ENCODE measurements at regions not wholly inside any gene's neighbourhood (a gene's known extent, or its start where the extent isn't known, plus 50 kb on each side); places are given as distances from the start of the nearest gene placed in this dataset.
"Not testable (repeated sequence)": the region's sequence is repeated elsewhere in the genome, so short reads cannot be mapped to it uniquely, and the experiment has no call there.

DNA sequence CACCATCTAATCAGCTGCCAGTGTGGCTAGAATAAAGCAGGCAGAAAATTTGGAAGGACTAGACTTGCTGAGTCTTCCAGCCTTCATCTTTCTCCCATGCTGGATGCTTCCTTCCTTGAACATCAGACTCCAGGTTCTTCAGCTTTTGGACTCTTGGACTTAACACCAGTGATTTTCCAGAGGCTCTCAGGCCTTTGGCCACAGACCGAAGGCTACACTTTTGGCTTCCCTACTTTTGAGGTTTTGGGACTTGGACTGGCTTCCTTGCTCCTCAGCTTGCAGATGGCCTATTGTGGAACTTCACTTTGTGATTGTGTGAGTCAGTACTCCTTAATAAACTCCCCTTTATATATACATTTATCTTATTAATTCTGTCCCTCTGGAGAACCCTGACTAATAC lies 129.8 kb upstream of the MB21D2 start:
- DNase-seq (ENCODE audit: low spot score): not testable (repeated sequence)

GRCh38 chr3:193048127-193048526 lies 130.5 kb upstream of the MB21D2 start:
- DNase-seq (ENCODE audit: low spot score): no peak

DNA sequence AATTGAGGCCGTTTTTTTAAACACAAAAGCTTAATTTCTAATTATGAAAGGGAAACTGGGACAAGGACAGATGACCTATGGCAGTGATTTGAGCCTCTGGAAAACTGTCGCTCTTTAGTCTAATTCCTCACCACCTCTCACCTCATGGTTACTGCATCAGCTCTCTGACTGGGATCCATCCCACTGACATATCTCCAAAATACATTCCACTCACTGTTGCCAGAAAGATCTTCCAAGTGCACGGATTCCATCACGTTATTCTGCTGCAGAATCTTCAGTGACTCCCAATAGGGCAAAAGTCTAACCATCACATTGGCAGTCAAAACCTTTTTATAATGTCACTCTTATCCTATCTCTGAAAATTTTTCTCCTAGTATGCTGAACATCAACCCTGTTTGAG lies 132.3 kb upstream of the MB21D2 start:
- no peak for DNase-seq (ENCODE audit: low spot score)

DNA sequence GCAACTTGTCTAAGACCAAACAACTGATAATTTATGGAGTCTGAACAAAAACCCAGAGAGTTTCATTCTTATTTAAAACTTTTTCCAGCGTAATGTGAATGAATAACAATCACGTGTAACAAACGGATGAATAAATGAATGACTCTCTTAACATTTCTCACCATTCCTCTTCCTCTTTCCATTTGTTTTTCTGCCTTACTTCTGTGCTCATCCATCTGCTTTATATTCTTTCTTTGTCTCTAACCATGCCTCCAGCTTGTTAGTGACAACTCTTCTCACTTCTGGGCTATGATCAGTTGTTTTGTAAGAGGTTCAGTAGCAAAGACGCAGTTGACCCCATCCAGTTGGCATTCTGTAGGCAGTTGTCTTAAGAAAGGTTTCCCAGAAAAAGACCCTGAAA lies 133.7 kb upstream of the MB21D2 start:
- DNase-seq (ENCODE audit: low spot score): no peak

DNA sequence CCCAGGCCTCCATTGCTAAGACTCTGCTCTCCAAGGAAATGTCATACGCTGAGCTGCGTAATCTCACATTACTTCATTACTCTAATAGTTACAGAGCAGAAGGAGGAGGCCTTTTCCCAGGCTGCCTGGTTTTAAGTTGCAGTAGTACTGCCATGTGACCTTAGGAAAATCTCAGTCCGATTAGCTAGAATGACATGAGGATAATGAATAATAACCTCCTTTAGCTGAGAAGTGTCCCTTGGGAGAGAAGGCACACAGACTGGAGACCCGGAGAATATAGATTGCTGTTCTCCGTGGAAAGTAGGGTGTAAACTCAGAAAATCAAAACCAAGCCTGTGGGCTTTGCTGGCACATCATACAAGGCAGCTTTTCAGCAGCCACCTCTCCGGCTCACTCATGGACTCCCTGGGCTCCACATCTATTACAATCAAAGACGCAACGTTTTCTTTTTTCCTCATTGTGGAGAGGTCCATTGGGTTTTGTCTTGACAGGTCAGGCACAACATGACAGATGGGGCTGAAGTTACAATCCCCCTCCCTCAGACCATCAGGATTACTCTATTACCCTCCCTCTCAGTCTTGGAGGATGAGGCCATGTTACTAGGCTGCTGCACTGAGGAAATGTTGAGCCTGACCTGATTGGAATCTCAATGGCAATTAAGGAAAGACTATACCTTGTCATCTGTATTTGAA lies 134.8 kb upstream of the MB21D2 start:
- no peak for DNase-seq (ENCODE audit: low spot score)

DNA sequence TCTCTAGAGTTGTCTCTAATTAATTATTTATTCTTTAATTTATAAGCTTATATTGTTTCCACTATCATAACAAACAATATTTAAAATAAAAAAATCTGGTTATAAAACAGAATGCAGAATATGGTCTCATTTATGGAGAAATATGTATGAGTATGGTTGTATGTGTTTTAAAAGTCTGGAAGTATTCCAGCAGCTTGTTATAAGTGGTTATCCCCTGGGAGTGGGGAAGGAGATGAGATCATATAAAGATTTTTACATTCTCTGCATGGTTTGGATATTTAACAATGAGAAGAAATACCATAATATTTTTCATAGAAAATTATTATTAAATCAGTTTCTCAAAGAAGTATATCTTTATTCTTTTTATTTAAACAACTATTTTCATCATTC lies 135.4 kb upstream of the MB21D2 start:
- DNase-seq (ENCODE audit: low spot score): no peak

DNA sequence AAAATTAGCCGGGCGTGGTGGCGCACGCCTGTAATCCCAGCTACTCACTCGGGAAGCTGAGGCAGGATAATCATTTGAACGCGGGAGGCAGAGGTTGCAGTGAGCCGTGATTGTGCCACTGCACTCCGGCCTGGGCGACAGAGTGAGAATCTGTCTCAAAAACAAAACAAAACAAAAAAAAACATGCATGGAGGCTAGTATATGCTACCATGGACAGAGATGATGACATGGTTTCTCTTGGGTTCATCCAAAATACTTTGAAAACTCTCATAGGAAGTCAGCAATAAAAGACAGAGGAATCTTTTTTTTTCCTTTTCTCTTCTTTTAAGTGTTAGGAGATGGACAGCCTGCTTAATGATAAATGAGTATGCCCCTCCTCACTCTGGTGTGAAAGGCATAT lies 137.7 kb upstream of the MB21D2 start:
- DNase-seq (ENCODE audit: low spot score): no peak

GRCh38 chr3:193057616-193058015 lies 140.0 kb upstream of the MB21D2 start:
- no peak for DNase-seq (ENCODE audit: low spot score)

GRCh38 chr3:193060748-193061546 lies 143.3 kb upstream of the MB21D2 start:
- no peak for DNase-seq (ENCODE audit: low spot score)

- DNase-seq (ENCODE audit: low spot score): no peak
Observed at GRCh38 chr3:193068365-193068764, 150.7 kb upstream of the MB21D2 start.

GRCh38 chr3:193069732-193070131 lies 152.1 kb upstream of the MB21D2 start:
- not testable (repeated sequence) for DNase-seq (ENCODE audit: low spot score)

DNA sequence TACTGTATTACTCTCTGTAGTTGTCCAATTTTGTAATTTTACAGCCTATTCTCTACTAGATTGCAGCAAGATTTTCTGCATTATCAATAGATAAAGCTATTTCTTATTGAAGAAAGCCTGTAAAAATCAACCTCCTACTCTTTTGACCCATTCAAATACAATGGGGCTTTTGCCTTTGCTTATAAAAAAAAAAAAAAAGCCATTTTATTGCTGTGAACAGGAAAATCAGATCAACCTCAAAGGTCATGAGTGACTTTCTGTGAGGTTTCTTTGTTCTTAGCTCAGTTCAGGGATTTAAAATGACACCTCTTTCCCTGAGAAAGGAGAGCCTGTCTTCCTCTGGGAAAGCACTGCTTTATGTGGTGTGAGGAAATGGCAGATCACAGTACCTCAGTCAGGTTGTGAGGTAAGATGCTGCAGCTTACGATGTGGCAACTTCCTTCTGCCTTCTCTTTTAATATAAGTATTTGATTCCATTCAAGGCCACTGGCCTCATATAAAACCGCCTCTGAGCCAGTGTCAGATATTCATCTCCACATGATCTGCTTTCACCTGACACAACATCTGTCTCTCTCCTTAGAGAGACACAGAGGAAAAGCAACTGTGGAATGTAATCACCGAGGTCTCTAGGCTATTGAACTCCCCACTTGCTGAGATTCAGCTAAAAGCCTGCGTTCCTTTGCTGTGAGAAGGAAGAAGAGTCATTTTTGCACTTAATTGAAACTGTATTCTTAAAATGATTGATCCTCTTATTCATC lies 161.5 kb upstream of the MB21D2 start:
- DNase-seq (ENCODE audit: low spot score): no peak

GRCh38 chr3:193080821-193081365 lies 160.1 kb upstream of the PLAAT1 start:
- DNase-seq (ENCODE audit: low spot score): no peak

DNA sequence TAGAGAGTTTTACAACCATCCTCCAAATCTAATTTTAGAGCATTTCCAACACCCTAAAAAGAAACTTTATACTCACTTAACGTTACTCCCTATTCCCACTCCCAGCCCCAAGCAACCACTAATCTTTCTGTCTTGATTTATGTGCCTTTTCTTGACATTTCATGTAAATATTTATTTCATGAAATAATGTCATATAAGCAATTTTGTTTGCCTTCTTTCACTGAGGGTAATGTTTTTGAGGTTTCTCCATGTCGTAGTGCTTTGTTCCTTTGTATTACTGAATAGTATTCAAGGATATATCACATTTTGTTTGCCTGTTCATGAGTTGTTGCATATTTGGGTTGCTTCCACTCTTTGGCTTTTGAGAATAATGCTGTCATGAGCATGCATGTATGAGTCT lies 155.4 kb upstream of the PLAAT1 start:
- DNase-seq (ENCODE audit: low spot score): no peak

DNA sequence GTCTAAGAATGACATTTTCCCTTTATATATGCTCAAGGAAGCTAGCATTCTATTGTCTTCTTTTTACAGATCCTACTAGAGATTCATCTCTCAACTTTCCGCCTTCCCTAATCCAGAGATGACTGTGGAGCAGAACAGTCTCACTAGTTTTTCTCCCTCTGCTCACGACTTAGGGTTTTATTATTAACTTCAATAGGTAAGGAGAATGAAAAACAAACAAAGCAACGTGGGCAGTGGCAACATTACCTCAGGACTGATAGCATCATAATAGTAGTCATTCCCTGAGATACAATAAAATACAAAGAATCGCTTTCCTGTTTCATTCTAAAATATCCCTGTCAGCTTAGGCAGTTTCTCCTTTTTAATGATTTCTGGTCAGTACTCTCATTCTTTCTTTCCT lies 154.3 kb upstream of the PLAAT1 start:
- no peak for DNase-seq (ENCODE audit: low spot score)

DNA sequence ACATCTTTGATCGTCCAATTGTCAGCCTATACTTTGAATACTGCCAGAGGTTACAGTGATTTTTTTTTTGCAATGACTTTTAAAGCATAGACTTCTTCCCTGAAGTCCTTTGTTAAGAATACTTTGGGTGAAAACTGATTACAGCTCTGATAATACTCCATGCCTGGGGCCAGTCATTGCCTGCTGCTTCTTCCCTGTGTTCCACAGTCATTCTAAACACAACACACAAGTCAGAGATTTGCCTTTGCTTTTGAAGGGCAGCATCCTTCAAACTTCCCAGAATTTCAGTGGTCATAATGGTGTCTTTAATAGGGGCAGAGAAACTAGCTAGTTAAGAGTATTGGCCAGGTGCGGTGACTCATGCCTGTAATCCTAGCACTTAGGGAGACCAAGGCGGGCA lies 153.7 kb upstream of the PLAAT1 start:
- DNase-seq (ENCODE audit: low spot score): no peak

DNA sequence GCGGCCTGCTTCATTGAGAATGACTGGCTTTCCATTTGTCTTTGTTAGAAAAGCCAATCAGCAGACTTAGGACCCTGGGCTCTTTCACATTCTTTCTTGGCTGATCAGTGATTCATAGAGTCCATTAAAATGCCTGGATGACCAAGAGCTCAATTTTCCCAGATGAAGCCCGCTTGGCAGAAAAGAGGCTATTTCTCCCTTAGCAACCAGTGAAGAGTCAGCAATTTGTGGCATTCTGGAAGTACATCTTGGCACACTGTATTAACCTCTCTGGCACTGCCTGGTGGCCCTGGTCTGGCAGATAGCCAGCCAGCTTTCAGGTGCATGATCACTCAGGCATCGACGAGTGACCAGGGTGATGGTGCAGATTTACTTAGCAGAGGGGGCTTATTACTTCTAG lies 145.7 kb upstream of the PLAAT1 start:
- DNase-seq (ENCODE audit: low spot score): no peak

DNA sequence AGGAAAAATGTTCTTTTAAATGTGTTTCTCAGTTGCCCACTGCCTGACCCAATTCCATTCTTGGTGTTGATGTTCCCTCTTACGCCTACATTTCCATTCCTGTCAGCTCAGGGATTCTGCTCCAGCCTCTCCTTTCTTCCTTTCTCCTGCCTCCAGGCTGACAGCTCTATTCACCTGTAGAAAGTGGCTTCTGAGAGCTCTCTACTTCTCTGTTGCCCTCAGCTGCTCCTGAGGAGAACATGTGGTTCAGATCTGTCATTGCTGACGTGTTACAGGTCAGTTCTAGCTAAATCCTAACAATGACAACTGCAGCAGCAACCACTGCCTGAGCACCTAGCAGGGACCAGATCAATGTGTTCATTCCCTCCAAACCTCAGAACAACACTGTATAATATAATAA lies 144.9 kb upstream of the PLAAT1 start:
- DNase-seq (ENCODE audit: low spot score): no peak

- DNase-seq (ENCODE audit: low spot score): no peak
Observed at GRCh38 chr3:193114431-193115340, 126.3 kb upstream of the PLAAT1 start.

- DNase-seq (ENCODE audit: low spot score): no peak
Observed at GRCh38 chr3:193116871-193117270, 124.2 kb upstream of the PLAAT1 start.

GRCh38 chr3:193118907-193119306 lies 122.1 kb upstream of the PLAAT1 start:
- no peak for DNase-seq (ENCODE audit: low spot score)

DNA sequence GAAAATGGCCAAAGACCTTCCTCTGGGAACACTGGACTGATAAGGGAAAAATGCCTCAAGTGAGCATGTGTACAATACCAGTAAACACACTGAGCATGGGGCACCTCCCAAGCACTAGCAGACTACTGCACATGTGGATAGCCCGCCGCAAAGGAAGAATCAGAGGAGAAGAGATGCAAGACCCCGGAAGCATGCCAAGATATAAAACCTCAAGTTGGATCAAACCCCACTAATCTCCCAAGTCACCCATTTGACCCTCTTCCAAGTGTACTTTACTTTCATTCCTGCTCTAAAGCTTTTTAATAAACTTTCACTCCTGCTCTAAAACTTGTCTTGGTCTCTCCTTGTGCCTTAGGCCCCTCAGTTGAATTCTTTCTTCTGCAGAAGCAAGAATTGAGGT lies 121.1 kb upstream of the PLAAT1 start:
- no peak for DNase-seq (ENCODE audit: low spot score)
